ENCODE measurements at regions not wholly inside any gene's neighbourhood (a gene's known extent, or its start where the extent isn't known, plus 50 kb on each side); places are given as distances from the start of the nearest gene placed in this dataset.

- H3K23me2 ChIP-seq (ENCODE audit: insufficient read length, low read depth, low read length, poor library complexity, severe bottlenecking): no peaks in the 10 kb centered on the region
- H3K9me3 Mint-ChIP-seq: no peaks in the 10 kb centered on the region
- H2BK120ac ChIP-seq (ENCODE audit: low read depth, low read length, poor library complexity, severe bottlenecking): no peak overlapping the region
- H2BK5ac ChIP-seq (ENCODE audit: insufficient read length, low read length): no peak overlapping the region
- peak overlapping the region in 1 of 3 experiments; percentile 65; a peak in 1 of 7 replicates for H3K27ac Mint-ChIP-seq
- no peak overlapping the region for H3K18ac ChIP-seq (ENCODE audit: insufficient read length, low read depth, low read length)
- no peak overlapping the region for H2BK15ac ChIP-seq (ENCODE audit: low read depth, low read length)
- no peak overlapping the region for H3K14ac ChIP-seq (ENCODE audit: insufficient read depth, low read length)
- no peak overlapping the region for H3K9ac ChIP-seq (ENCODE audit: extremely low read depth, insufficient read length, low read length)
- no peak overlapping the region for H4K91ac ChIP-seq (ENCODE audit: insufficient read length, low read depth, low read length)
- no peak overlapping the region for H3T11ph ChIP-seq (ENCODE audit: low read length)
- no peak overlapping the region for H4K8ac ChIP-seq (replicated peaks; ENCODE audit: insufficient read length, low read depth, low read length)
- H3K4ac ChIP-seq (ENCODE audit: low read depth, low read length): no peak overlapping the region
- no peak for DNase-seq
- no peak overlapping the region for H2AK5ac ChIP-seq (ENCODE audit: insufficient read length, low read length)
- H2BK20ac ChIP-seq (ENCODE audit: low read depth, low read length, poor library complexity, severe bottlenecking): no peak overlapping the region
- H3K4me1 Mint-ChIP-seq: peaks cover 0 to 1% of the 10 kb centered on the region in 2 experiments; a peak in 2 of 4 replicates
- H2BK12ac ChIP-seq (ENCODE audit: insufficient read length, low read depth, low read length): no peak overlapping the region
- no peak overlapping the region for H3K27ac ChIP-seq (ENCODE audit: insufficient read length, low read depth, low read length)
- H3K27me3 Mint-ChIP-seq (ENCODE audit: low read depth): no peaks in the 10 kb centered on the region
- 0 out of 2 replicates have a peak, but pooled peaks cover 2% of the 10 kb centered on the region for H3K4me1 ChIP-seq (ENCODE audit: insufficient read depth, low read length)
- no peaks in the 10 kb centered on the region for H3K79me1 ChIP-seq (ENCODE audit: insufficient read depth, low read depth, low read length, poor library complexity, severe bottlenecking)
- TF ChIP-seq, protein P1, sequence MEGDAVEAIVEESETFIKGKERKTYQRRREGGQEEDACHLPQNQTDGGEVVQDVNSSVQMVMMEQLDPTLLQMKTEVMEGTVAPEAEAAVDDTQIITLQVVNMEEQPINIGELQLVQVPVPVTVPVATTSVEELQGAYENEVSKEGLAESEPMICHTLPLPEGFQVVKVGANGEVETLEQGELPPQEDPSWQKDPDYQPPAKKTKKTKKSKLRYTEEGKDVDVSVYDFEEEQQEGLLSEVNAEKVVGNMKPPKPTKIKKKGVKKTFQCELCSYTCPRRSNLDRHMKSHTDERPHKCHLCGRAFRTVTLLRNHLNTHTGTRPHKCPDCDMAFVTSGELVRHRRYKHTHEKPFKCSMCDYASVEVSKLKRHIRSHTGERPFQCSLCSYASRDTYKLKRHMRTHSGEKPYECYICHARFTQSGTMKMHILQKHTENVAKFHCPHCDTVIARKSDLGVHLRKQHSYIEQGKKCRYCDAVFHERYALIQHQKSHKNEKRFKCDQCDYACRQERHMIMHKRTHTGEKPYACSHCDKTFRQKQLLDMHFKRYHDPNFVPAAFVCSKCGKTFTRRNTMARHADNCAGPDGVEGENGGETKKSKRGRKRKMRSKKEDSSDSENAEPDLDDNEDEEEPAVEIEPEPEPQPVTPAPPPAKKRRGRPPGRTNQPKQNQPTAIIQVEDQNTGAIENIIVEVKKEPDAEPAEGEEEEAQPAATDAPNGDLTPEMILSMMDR (conservative IDR thresholded peaks at IDR 0.05): no peak
- no peak overlapping the region for H4K5ac ChIP-seq (ENCODE audit: insufficient read length, low read depth, low read length)
- WGBS (ENCODE audit: extremely low coverage, insufficient read length, low lambda C conversion rate): no CpG with 5 or more reads among the region's 3 CpGs
- no peaks in the 10 kb centered on the region for H3K27me3 ChIP-seq (ENCODE audit: insufficient read depth, low read length)
- H3K4me2 ChIP-seq (ENCODE audit: insufficient read depth, insufficient read length, low read length): no peak overlapping the region
- H3K4me3 Mint-ChIP-seq: no peak overlapping the region
- H3K36me3 Mint-ChIP-seq (ENCODE audit: insufficient read depth in 1 of 3, low read depth in 3 of 3): no peaks in the 10 kb centered on the region; a peak in 1 of 7 replicates
- H3K9me3 ChIP-seq (ENCODE audit: control insufficient read depth, low read depth, low read length): no peaks in the 10 kb centered on the region
- H3K23ac ChIP-seq (ENCODE audit: insufficient read length, low read depth, low read length): no peak overlapping the region
- H2AFZ ChIP-seq (ENCODE audit: low read length): no peak overlapping the region
- no peaks in the 10 kb centered on the region for H3K79me2 ChIP-seq (ENCODE audit: insufficient read depth, low read length)
- H4K20me1 ChIP-seq (ENCODE audit: control insufficient read depth, insufficient read depth, insufficient read length): no peaks in the 10 kb centered on the region
- no peak overlapping the region for H3K56ac ChIP-seq (ENCODE audit: insufficient read length, low read depth, low read length)
Observed at GRCh38 chr3:21163956-21164355, 587.1 kb downstream of the ZNF385D start.

Data from H9 (cell line).